GM18907 (cell line): ENCODE measurements at regions not wholly inside any gene's neighbourhood (a gene's known extent, or its start where the extent isn't known, plus 50 kb on each side); places are given as distances from the start of the nearest gene placed in this dataset.
A peak's percentile ranks its signal among the peaks of the same experiment; 100 is the strongest.
"Not testable (repeated sequence)": the region's sequence is repeated elsewhere in the genome, so short reads cannot be mapped to it uniquely, and the experiment has no call there.

Experiments used
- ATAC-seq: cut with Tn5 transposase; IDR thresholded peaks from one replicate; pipeline ENCODE4 v1.9.1; 2021; ENCODE audit warnings: mild to moderate bottlenecking, moderate library complexity; ENCODE audit not compliant: unreplicated experiment

DNA sequence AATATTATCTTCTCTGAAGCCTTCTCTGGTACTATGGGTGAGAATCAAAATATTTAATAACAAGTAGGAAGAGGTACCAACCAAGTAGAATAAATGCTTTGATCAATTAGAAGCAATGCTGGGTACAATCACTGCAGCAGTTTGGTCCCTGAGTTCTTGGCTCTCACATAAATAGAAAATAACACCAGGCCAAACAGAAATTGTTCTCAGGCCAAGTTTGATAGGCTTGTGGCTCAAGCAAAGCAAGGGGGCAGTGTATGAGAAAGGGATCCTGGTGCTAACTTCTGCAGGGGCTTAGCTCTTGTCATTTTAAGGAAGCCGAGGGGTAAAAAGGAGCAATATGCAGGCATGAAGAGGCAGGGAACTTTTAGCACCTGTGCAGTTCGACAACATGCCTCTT, 146.8 kb upstream of the TMEM229A start:
- ATAC-seq = no peak

DNA sequence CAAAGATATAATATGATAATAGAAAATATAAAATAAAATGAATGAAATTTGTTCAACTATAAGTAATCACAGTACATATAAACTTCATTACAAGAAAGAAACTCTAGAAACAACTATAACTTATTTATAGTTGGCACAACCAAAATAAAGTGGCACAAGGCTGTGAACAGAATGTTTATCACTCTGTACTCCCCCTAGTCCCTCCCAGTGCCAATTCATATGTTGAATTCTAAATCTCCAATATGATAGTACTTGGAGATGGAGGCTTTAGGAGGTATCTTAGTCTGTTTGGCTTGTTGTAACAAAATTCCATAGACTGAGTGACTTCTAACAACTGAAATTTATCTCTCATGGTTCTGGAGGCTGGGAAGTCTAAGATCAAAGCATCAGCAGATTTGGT, 145.0 kb upstream of the TMEM229A start:
- ATAC-seq = no peak

DNA sequence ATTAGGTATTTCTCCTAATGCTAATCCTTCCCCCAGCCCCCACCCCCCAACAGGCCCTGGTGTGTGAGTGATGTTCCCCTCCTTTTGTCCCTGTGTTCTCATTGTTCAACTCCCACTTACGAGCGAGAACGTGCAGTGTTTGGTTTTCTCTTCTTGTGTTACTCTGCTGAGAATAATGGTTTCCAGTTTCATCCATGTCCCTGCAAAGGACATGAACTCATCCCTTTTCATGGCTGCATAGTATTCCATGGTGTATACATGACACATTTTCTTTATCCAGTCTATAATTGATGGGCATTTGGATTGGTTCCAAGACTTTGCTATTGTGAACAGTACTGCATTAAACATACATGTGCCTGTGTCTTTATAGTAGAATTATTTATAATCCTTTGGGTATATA, 138.9 kb upstream of the TMEM229A start:
- not testable (repeated sequence) for ATAC-seq

DNA sequence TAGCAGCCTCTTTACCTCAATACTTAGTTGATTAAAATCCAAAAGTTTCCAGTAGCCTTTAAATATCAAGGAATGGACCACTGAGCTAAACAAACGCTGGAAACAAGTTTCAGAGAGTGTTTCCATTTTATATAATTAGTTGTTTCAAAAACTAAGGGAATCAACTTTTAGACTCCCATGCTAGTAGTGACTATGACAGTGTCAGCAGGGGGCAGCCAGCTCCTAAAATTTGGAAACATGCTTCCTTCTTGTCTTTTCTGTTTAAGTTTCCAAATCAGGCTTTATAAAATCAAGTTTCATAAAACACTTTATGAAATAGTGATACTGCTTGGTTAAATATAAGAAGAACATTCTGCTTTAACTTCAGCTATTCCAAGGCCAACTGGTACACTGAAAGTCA, 138.2 kb upstream of the TMEM229A start:
- ATAC-seq = no peak

DNA sequence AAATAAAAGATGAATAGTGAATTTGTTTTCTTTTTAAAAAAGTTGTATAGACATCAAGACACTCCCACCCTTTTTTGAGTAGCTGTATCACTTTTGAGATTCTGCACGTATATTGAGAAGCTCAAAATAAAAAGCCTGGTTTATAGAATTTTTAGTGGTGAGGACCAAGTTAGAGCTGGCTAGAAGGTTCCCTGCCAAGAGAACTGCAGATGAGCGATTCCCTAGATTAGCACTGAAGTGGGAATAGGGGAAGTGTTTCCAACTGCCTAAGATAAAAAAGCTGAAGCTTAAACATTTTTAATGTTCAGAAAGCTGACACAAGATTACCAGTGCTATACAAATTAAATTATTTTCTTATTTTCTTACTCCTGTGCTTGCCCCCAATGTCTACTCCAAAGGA, 135.7 kb upstream of the TMEM229A start:
- no peak for ATAC-seq

DNA sequence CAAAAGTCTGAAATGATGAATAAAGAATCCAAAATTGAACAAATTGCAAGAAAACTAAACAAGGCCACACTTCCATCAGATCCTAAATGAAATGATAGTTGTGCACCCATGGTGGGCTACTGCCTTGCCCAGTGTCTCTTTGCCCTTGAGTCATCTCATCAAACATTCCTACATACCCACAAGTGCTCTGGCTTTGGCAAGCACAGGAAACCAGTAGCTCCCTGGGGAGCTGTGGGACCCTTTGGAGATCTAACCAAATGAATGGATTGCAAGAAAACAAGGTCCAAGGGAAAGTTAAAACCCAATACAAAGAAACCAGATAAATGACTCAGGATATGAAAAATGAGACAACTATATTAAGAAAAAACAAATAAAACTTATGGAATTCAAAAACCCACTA, 129.8 kb upstream of the TMEM229A start:
- ATAC-seq = no peak

DNA sequence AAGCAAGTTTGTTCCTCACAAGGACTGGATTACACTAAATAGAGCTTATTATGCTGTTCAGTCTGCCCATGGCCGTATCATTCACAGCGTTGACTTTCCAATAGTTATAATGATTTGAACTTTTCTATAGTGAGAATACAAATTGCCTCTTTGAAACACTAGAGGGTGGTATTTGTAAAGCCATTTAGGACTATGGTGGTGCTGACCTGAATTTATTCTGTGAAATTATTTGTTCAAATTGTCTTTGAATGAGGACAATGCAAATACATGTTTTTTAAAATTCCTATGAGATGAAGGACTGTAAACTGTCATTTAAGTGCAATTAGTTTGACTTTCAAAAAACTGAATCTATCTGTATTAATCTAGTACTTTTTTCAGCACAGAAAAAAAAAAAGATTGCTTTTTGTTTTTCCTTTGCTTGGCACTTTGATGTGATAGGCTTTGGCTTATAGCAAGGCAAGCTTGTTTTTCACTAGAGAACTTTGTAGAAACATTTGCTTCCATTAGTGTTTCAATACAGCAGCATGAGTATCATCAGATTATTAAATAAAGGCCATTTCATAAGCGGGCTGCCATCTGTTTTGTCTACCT, 122.7 kb upstream of the TMEM229A start:
- ATAC-seq = no peak

DNA sequence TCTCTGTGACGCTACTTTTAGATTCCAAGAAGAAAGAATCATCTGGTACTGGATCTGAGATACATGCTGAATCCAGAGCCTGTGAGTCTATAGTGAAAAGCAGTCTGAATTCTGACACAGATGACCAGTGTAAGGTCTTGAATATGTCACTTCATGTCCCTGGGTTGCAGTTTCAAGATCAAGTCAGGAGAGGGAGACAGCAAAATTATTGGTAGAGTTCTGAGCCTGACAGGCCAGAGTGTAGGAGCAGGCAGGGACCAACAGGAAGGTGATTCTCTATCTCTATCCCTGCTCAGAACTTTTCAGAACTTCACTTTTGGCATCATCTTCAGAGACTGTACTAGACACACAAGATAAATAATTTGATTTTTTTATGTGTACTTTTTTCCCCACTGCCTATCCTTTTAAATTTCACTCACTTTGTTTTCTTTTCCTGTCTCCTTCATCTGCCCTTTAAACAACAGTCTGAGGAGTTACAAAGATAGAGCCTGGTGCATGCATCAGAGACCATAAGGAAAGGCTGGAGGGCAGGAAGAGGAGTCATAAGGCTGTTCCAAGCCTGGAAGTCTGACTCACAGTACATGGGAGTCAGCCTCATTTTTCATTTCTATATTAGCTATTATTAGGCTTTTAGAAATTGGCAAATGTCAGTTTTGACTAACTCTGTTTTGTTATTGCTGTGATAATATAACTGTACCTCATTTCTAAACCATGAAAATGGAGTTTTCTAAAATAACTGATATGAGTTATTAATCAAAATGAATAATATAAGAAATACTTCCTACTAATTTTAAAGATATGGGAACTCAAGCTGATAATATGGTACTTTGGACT, 120.2 kb upstream of the TMEM229A start:
- peak; percentile 73 for ATAC-seq

DNA sequence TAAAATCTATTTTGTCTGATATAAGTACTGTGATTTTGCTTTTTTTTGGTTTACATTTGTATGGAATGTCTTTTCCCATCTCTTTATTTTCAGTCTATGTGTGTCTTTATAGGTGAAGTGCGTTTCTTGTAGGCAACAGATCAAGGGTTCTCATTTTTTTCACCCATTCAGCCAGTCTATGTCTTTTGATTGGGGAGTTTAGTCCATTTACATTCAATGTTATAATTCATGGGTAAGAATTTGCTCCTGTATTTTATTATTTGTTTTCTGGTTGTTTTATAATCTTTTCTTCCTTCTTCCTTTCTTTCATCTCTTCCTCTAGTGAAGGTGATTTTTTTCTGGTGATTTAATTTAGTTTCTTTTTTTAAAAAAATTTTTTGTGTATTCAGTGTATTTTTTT, 104.8 kb upstream of the TMEM229A start:
- no peak for ATAC-seq

DNA sequence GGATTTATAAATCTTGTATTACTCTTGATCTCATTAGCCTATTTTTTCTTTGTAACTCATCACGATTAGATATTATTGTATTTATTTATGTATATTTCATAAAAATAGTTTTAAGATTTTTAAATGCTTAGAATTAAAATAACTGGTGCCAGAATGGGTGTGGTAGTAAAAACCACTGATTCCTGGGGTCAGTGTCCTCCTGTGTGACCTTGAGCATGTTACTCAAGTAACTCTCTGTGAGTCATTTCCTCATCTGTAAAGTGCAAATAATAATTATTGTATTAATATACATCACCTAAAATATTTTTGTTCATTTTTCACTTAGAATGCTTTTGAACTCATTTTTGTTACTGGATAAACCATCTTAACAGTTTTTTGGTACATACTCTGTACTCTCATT, 91.3 kb upstream of the TMEM229A start:
- ATAC-seq = no peak

DNA sequence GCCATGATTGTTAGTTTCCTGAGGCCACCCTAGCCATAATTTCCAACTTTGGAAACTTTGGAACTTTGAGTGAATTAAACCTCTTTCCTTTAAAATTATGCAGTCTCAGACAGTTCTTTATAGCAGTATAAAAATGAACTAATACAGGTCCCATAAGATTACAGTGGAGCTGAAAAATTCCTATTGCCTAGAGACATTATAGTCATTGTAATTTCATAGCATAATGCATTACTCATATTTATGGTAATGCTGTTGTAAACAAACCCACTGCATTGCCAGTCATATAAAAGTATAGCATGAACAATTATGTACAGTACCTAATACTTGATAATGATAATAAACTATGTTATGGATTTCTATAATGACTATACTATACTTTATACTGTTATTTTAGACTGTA, 88.0 kb upstream of the TMEM229A start:
- ATAC-seq = no peak

DNA sequence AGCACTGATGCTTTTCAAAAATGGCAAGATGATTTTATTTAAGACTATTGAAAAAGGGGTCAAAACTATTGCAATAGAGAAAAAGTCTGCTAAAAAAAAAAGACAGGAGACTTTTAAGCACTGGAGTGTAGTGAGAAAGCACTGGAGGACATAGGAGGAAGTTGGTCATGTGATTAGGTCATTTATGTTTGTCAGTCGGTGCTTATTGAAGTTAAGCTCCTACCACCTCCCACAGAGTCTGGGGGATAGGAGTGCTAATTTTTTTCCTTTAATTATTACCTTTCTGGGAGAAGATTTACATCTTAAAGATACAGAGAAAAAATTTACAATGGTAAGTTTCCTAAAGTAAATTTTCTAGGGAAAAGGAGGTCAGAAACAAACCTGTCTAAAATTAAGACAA, 80.2 kb upstream of the TMEM229A start:
- no peak for ATAC-seq

DNA sequence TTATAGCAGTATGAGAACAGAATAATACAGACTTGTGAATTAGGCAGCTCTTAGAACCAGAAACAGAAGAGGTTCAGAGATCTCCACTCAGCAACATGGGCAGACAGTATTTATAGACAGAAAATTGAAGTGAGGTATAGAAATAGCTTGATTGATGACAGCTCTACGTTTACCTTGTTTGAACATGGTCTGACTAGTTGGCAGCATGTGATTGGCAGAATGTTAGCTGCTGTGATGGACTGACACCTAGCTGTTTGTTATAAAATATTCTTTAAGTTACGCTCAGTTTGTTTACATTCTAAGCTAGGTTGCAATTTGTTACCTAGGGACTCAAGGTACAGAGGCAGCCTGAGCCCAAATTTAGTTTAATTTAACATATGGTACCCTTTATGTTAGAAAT, 73.7 kb upstream of the TMEM229A start:
- ATAC-seq = no peak

DNA sequence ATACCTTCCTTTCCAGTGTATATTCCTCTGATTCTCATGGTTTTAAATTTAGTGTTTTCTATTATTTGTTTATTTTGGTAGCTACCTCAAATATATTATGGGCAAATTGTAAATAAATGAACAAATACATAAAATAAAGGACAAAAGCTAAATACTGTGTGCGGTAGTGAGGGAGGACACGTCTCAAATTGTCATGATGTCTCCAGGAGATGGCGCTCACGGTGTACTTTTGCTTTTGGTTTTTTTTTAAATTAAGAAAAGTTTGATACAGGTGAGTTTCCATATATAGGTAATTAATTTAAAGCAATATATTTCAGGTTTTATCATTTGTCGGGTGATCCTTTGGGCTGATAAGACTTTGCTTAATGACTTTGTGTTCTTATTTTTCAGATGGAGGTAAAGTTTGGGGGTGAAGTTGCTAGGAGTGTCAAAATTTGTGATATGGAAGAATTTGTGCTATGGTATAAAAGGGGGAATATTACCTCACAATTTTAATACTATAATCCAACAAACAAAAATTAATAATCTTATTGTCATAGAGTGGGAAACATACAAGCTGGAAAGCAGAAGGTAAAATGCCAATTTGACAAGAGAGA, 68.4 kb upstream of the TMEM229A start:
- ATAC-seq = no peak

DNA sequence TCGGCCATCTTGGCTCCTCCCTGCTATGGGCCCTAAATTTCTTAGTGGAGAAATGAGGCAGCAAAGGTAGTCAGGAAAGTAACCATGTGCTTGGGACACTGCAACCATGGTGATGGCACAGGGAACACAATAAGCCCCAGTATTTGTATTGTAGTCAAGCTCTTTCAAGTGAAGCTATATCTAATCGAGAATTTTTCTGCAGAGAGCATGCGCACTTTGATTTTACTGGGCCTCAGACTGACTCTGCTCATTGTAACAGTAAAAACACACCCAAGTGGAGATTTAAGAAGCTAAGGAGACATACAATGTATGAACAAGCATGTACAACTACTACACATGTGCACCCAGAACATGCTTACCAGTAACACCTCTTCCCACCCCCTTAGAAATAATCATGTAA, 67.3 kb upstream of the TMEM229A start:
- ATAC-seq = no peak

DNA sequence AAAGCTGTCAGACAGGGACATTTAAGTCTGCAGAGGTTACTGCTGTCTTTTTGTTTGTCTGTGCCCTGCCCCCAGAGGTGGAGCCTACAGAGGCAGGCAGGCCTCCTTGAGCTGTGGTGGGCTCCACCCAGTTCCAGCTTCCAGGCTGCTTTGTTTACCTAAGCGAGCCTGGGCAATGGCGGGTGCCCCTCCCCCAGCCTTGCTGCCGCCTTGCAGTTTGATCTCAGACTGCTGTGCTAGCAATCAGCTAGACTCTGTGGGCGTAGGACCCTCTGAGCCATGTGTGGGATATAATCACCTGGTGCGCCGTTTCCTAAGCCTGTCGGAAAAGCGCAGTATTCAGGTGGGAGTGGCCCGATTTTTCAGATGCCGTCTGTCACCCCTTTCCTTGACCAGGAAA, 66.7 kb upstream of the TMEM229A start:
- not testable (repeated sequence) for ATAC-seq

DNA sequence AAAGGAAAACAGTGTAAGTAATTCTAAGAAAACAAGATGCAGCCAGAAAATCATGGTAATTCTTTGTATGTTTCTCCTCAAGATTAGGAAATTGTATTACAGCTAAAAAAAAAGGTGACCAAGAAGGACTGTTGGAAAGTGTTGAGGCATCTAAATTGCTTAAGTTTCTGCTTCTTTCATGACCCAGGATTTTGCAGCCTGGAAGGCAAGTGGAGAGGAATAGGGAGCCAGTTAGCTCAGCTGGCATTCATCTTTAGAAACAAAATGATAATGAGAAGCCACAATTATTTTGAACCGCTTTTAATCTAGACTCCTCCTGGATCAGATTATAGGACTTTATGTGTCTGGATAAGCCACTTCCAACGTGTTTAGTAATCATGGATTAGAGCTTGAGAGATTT, 56.8 kb upstream of the TMEM229A start:
- ATAC-seq = no peak

DNA sequence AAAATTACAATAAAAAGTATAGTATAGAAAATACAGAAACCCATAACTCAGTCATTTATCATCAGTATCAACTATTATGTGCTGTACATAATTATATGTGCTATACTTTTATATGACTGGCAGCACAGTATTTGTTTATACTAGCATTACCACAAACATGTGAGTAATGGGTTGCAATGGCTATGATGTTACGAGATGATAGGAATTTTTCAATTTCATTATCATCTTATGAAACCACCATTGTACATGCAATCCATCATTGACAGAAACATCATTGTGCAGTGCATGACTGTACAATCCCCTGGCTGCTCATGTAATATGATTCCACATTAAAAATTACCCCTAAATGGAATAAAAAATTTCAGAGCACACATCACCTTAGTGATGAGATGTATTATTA, 55.7 kb upstream of the TMEM229A start:
- ATAC-seq = no peak

DNA sequence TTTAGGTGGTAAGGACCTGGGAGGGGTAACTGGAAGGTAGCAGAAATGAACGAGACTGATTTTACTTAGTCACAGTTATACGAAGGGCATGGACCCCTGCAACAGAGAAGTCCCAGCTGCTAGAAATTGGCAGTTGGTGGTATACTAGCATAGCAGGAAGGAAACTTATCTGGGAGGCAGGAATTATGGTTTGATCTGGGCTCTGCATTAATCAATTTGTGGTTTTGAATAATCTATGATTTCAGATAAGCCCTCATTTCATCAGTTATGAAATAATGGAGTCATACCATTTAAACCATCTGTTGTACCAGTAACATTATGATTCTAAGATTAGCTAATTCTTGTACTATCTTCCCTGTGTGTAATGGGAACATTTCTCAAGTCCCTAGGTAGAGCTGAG, 54.0 kb upstream of the TMEM229A start:
- no peak for ATAC-seq

DNA sequence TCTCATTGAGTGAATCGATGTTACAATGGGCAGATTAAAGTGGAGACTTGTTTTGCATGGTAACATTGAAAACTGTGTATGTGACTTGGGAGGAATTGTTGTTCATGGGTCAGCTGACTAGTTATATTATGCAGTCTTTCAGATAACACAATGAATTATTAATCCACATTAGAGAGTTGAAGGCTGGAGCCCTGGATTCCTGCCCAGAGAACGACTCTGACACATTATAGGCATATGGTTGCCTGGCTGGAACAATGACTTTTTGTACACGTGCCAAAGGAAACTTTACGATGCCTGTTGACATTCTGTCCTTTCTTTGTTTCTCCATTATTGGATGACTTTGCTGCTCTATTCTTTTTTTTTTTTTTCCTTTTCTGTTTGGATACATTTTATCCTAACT, 52.3 kb upstream of the TMEM229A start:
- ATAC-seq = no peak

DNA sequence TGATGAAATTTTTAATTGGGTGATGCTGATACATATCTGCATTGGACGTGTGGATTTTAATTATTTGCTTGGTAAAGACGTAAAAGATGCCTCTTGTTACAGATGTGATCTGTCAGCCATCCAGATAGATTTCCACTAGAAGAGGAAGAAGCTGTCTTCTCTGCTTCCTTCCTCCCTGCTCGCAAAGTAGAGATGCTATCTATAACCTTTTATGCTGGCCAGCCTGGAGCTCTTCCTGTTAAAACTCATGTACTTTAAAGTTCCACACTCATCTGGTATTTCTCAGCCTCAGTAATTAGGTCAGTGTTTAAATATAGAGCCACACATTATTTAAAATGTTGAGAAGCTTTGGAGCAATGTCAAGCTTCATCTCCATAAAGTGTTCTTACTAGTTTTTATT, 51.2 kb upstream of the TMEM229A start:
- ATAC-seq = no peak
